ENCODE measurements at regions not wholly inside any gene's neighbourhood (a gene's known extent, or its start where the extent isn't known, plus 50 kb on each side); places are given as distances from the start of the nearest gene placed in this dataset.

DNA sequence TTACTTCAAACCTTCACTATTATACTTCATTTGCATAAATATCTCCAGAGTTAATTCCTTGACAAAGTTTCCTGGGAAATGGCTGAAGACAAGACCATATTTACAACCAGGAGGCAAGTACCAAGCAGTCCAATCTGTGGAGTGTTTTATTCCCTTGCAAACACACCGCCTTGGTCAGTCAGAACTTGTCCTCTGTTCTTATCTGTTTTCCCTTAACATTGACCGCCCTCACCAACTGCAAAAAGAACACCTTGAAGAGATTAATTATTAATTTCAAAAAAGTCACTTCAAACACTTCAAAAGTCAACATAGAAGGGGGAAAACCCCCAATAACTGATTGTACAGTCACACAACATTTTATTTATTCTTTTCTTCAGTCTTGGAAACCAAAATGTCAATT lies 269.0 kb upstream of the RGMB start:
- no peak for TF ChIP-seq TEAD4 (IDR thresholded peaks at IDR 0.05; ENCODE audit: low read depth, low read length)
- TF ChIP-seq POLR2A (IDR thresholded peaks at IDR 0.05; ENCODE audit: control extremely low read depth in 1 of 2, low read depth in 2 of 2, low read length in 2 of 2): no peak
- TF ChIP-seq CEBPB (IDR thresholded peaks at IDR 0.05; ENCODE audit: low read depth, low read length): no peak
- TF ChIP-seq, protein P1, sequence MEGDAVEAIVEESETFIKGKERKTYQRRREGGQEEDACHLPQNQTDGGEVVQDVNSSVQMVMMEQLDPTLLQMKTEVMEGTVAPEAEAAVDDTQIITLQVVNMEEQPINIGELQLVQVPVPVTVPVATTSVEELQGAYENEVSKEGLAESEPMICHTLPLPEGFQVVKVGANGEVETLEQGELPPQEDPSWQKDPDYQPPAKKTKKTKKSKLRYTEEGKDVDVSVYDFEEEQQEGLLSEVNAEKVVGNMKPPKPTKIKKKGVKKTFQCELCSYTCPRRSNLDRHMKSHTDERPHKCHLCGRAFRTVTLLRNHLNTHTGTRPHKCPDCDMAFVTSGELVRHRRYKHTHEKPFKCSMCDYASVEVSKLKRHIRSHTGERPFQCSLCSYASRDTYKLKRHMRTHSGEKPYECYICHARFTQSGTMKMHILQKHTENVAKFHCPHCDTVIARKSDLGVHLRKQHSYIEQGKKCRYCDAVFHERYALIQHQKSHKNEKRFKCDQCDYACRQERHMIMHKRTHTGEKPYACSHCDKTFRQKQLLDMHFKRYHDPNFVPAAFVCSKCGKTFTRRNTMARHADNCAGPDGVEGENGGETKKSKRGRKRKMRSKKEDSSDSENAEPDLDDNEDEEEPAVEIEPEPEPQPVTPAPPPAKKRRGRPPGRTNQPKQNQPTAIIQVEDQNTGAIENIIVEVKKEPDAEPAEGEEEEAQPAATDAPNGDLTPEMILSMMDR (IDR thresholded peaks at IDR 0.05; ENCODE audit: control extremely low read depth in 1 of 3, insufficient read depth in 1 of 3, low read depth in 1 of 3, low read length in 3 of 3): no peak

Data from H1 (cell line).